Left ventricle myocardium inferior (tissue), 1 donor: ENCODE measurements at regions not wholly inside any gene's neighbourhood (a gene's known extent, or its start where the extent isn't known, plus 50 kb on each side); places are given as distances from the start of the nearest gene placed in this dataset.

Source experiments
- DNase-seq: peaks from one replicate; pipeline ENCODE4 v3.0.0-alpha.2; 2020
- H3K27ac ChIP-seq: fragments of 200-600 bp; replicated peaks from 2 replicates; pipeline ENCODE4 v1.8.0; 2021
- H3K27me3 ChIP-seq: fragments of 200-600 bp; 2 replicates; pipeline ENCODE4 v1.8.0; 2021; ENCODE audit warnings: low read depth
- H3K36me3 ChIP-seq: fragments of 200-600 bp; 2 replicates; pipeline ENCODE4 v1.8.0; 2021
- H3K4me1 ChIP-seq: fragments of 200-600 bp; 2 replicates; pipeline ENCODE4 v1.8.0; 2021
- H3K4me3 ChIP-seq: fragments of 200-600 bp; 2 replicates; pipeline ENCODE4 v1.8.0; 2021; ENCODE audit warnings: mild to moderate bottlenecking, moderate library complexity
- H3K9me3 ChIP-seq: fragments of 200-600 bp; replicated peaks from 2 replicates; pipeline ENCODE4 v1.8.0; 2021
- intact Hi-C: fragments of 100-400 bp; cut with micrococcal nuclease; formaldehyde crosslinking; loops from one replicate; pipeline ENCODE4 v1.11.0; 2022
- TF ChIP-seq, protein P1 (sequence below): fragments of 200-600 bp; IDR thresholded peaks from 2 replicates; pipeline ENCODE4 v1.8.0; 2021; ENCODE audit warnings: antibody characterized with exemption, mild to moderate bottlenecking, borderline replicate concordance
- donor health status: DM: no; HTN: yes; CAD: no; lungs with severe emphysema.

DNA sequence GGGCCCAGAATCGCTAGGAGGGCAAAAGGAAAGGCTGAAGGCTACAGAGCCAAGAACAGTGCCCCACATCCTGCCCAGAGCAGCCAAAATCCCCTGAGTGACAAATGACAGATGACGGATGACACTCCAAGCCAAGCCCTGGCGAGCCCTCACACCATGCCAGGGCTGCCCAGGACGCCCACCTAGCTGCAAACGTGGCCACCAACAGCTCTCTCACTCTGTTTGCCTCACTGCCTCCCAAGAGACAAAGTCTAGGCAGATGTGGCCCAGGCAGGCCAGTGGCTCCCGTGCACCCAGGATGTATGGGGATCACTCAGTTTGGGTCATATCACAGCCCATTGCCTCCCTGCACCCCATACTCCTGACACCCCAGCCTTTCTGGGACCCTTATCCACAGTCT lies 270.1 kb upstream of the NSMCE3 start:
- Histone ChIP-seq H3K27ac (no peak overlapping the region), H3K27me3 (peaks cover 20% of the 10 kb centered on the region), H3K9me3 (no peaks in the 10 kb centered on the region), H3K4me3 (no peak overlapping the region), H3K4me1 (no peaks in the 10 kb centered on the region), H3K36me3 (no peaks in the 10 kb centered on the region)
- TF ChIP-seq, protein P1, sequence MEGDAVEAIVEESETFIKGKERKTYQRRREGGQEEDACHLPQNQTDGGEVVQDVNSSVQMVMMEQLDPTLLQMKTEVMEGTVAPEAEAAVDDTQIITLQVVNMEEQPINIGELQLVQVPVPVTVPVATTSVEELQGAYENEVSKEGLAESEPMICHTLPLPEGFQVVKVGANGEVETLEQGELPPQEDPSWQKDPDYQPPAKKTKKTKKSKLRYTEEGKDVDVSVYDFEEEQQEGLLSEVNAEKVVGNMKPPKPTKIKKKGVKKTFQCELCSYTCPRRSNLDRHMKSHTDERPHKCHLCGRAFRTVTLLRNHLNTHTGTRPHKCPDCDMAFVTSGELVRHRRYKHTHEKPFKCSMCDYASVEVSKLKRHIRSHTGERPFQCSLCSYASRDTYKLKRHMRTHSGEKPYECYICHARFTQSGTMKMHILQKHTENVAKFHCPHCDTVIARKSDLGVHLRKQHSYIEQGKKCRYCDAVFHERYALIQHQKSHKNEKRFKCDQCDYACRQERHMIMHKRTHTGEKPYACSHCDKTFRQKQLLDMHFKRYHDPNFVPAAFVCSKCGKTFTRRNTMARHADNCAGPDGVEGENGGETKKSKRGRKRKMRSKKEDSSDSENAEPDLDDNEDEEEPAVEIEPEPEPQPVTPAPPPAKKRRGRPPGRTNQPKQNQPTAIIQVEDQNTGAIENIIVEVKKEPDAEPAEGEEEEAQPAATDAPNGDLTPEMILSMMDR: no peak
- intact Hi-C loops: no loop called here
- no peak for DNase-seq

DNA sequence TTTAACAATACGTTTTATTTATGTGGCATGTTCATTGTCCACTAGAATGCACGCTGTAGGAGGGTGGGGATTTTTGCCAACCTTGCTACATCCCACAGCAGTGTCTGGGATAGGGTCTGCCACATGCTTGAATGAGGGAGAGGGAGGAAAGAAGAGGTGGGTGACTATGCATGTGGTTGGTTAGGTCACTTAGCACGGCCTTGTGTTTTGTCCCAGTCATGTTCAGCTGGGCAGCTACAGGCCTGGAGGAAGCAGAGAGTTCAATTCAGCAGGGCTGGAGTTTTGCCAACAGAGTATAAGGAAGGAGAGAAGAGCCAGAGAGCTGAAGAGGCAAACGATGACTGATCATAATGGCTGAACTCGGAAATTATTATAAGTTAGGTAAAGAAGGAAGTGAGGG lies 268.4 kb upstream of the NSMCE3 start:
- DNase-seq: no peak
- TF ChIP-seq, protein P1: no peak
- H3K36me3 ChIP-seq: no peaks in the 10 kb centered on the region

GRCh38 chr15:29535952-29536351 lies 266.3 kb upstream of the NSMCE3 start:
- H3K4me3 ChIP-seq: no peak overlapping the region
- no peaks in the 10 kb centered on the region for H3K9me3 ChIP-seq
- TF ChIP-seq, protein P1: no peak
- no peak overlapping the region for H3K27ac ChIP-seq
- H3K4me1 ChIP-seq: no peaks in the 10 kb centered on the region
- no peaks in the 10 kb centered on the region for H3K36me3 ChIP-seq
- no peak for DNase-seq
- intact Hi-C loops: no loop called here
- H3K27me3 ChIP-seq: peaks cover 5% of the 10 kb centered on the region

More for the DNA sequence above, 268.4 kb upstream of the NSMCE3 start:
- no peaks in the 10 kb centered on the region for H3K9me3 ChIP-seq
- H3K27ac ChIP-seq: no peak overlapping the region
- intact Hi-C loops: no loop called here
- peaks cover 12% of the 10 kb centered on the region for H3K27me3 ChIP-seq
- H3K4me1 ChIP-seq: no peaks in the 10 kb centered on the region
- no peak overlapping the region for H3K4me3 ChIP-seq

GRCh38 chr15:29534378-29534777 lies 264.8 kb upstream of the NSMCE3 start:
- no peaks in the 10 kb centered on the region for H3K4me1 ChIP-seq
- TF ChIP-seq, protein P1: no peak
- intact Hi-C loops: no loop called here

GRCh38 chr15:29533647-29534046 lies 264.0 kb upstream of the NSMCE3 start:
- no peaks in the 10 kb centered on the region for H3K4me1 ChIP-seq
- peaks cover 5% of the 10 kb centered on the region for H3K27me3 ChIP-seq
- DNase-seq: no peak
- TF ChIP-seq, protein P1: no peak
- no peaks in the 10 kb centered on the region for H3K9me3 ChIP-seq
- no peaks in the 10 kb centered on the region for H3K36me3 ChIP-seq
- H3K27ac ChIP-seq: no peak overlapping the region
- intact Hi-C loops: no loop called here
- H3K4me3 ChIP-seq: no peak overlapping the region

More at GRCh38 chr15:29534378-29534777, 264.8 kb upstream of the NSMCE3 start:
- H3K27ac ChIP-seq: no peak overlapping the region
- peaks cover 5% of the 10 kb centered on the region for H3K27me3 ChIP-seq
- DNase-seq: no peak
- H3K9me3 ChIP-seq: no peaks in the 10 kb centered on the region
- no peaks in the 10 kb centered on the region for H3K36me3 ChIP-seq
- no peak overlapping the region for H3K4me3 ChIP-seq

DNA sequence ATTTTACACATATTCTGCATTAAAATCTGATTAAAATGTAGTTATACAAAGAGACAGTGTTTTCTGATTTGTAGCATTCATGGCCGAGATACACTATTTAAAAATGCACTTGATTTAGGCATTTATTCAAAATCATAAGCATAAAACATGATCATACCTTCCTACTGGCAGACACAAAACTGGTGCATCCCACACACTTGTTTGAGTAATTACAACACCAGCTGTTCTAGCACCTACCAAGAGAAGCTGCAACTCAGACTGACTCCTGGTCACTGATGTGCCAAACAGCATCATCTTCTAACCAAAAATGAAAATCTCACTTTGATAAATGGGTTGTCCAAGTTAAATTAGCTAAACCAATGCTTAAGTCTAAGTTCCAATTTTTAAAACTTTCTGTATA lies 262.7 kb upstream of the NSMCE3 start:
- H3K36me3 ChIP-seq: no peaks in the 10 kb centered on the region
- intact Hi-C loops: no loop called here
- TF ChIP-seq, protein P1: no peak
- no peaks in the 10 kb centered on the region for H3K4me1 ChIP-seq
- no peaks in the 10 kb centered on the region for H3K27me3 ChIP-seq
- no peak overlapping the region for H3K4me3 ChIP-seq
- DNase-seq: no peak
- H3K9me3 ChIP-seq: no peaks in the 10 kb centered on the region
- no peak overlapping the region for H3K27ac ChIP-seq
